Stimulated activated CD8-positive, alpha-beta memory T cell treated with anti-CD3 and anti-CD28 coated beads, Interleukin-15, amount 100 ng/mL, for 48 hours (primary cell): ENCODE measurements at regions not wholly inside any gene's neighbourhood (a gene's known extent, or its start where the extent isn't known, plus 50 kb on each side); places are given as distances from the start of the nearest gene placed in this dataset.

Source experiments
- DNase-seq, 2 donors: peaks; one replicate each; pipeline ENCODE4 v3.0.0-alpha.2; 2020; ENCODE audit warnings: low read depth in 2 of 2

- DNase-seq: no peak
Observed at GRCh38 chr2:220489121-220489520, 861.7 kb downstream of the SLC4A3 start.

- no peak for DNase-seq
Observed at GRCh38 chr2:220491670-220492069, 864.2 kb downstream of the SLC4A3 start.

GRCh38 chr2:220493871-220494525, 866.6 kb downstream of the SLC4A3 start:
- no peak for DNase-seq

- DNase-seq: no peak
Observed at GRCh38 chr2:220496513-220496912, 869.1 kb downstream of the SLC4A3 start.

- DNase-seq: no peak
Observed at GRCh38 chr2:220499225-220499624, 871.8 kb downstream of the SLC4A3 start.

GRCh38 chr2:220502539-220502938, 875.1 kb downstream of the SLC4A3 start:
- DNase-seq: no peak

- DNase-seq: no peak
Observed at GRCh38 chr2:220503431-220503830, 876.0 kb downstream of the SLC4A3 start.

GRCh38 chr2:220504938-220505503, 877.6 kb downstream of the SLC4A3 start:
- DNase-seq: no peak

- DNase-seq: no peak
Observed at GRCh38 chr2:220506466-220506865, 879.0 kb downstream of the SLC4A3 start.

GRCh38 chr2:220509096-220509757, 881.8 kb downstream of the SLC4A3 start:
- DNase-seq: no peak

GRCh38 chr2:220509966-220510365, 882.5 kb downstream of the SLC4A3 start:
- DNase-seq: no peak

- DNase-seq: no peak
Observed at GRCh38 chr2:220510668-220511067, 883.2 kb downstream of the SLC4A3 start.

GRCh38 chr2:220512419-220512818, 885.0 kb downstream of the SLC4A3 start:
- no peak for DNase-seq

GRCh38 chr2:220513573-220514288, 886.3 kb downstream of the SLC4A3 start:
- DNase-seq: no peak

GRCh38 chr2:220521551-220521950, 894.1 kb downstream of the SLC4A3 start:
- no peak for DNase-seq

GRCh38 chr2:220528180-220528675, 900.8 kb downstream of the SLC4A3 start:
- DNase-seq: no peak

- DNase-seq: no peak
Observed at GRCh38 chr2:220531216-220531615, 903.8 kb downstream of the SLC4A3 start.

GRCh38 chr2:220533485-220533884, 906.1 kb downstream of the SLC4A3 start:
- no peak for DNase-seq

- DNase-seq: no peak
Observed at GRCh38 chr2:220539481-220539880, 912.1 kb downstream of the SLC4A3 start.

- DNase-seq: no peak
Observed at GRCh38 chr2:220544049-220544448, 916.6 kb downstream of the SLC4A3 start.

- DNase-seq: no peak
Observed at GRCh38 chr2:220550995-220551700, 923.7 kb downstream of the SLC4A3 start.
